Activated B cell treated with CpG ODN at 0.5 μM for 24 hours (primary cell): ENCODE measurements at regions not wholly inside any gene's neighbourhood (a gene's known extent, or its start where the extent isn't known, plus 50 kb on each side); places are given as distances from the start of the nearest gene placed in this dataset.

ENCODE experiments used
- ATAC-seq: fragments of 200-7000 bp; cut with Tn5 transposase; one replicate; pipeline ENCODE4 v1.10.0; 2021; ENCODE audit warnings: low read depth, mild to moderate bottlenecking, moderate library complexity
- CTCF ChIA-PET: fragments of 350-600 bp; sonication (Branson Sonifier 250); formaldehyde crosslinking; loops from one replicate; lab custom pipeline; 2021; ENCODE audit warnings: antibody characterized with exemption; lab: Charles Lee
- POLR2A ChIA-PET: fragments of 350-600 bp; sonication (Branson Sonifier 250); formaldehyde crosslinking; loops from one replicate; lab custom pipeline; 2021; ENCODE audit warnings: antibody characterized with exemption; lab: Charles Lee
- DNase-seq: peaks from one replicate; pipeline ENCODE4 v3.0.0; 2022
- H3K27ac Mint-ChIP-seq: one replicate; pipeline ENCODE4 v1.8.0; 2020; ENCODE audit warnings: mixed read lengths
- H3K27me3 Mint-ChIP-seq: one replicate; pipeline ENCODE4 v1.8.0; 2021; ENCODE audit warnings: mixed read lengths
- H3K36me3 Mint-ChIP-seq: one replicate; pipeline ENCODE4 v1.8.0; 2021; ENCODE audit warnings: low read depth, mixed read lengths
- H3K4me1 Mint-ChIP-seq: one replicate; pipeline ENCODE4 v1.8.0; 2021; ENCODE audit warnings: mixed read lengths
- H3K4me3 Mint-ChIP-seq: one replicate; pipeline ENCODE4 v1.8.0; 2020; ENCODE audit warnings: mild to moderate bottlenecking, mixed read lengths
- H3K9me3 Mint-ChIP-seq: one replicate; pipeline ENCODE4 v1.8.0; 2020; ENCODE audit warnings: mixed read lengths
- intact Hi-C: fragments of 100-400 bp; cut with micrococcal nuclease; formaldehyde crosslinking; loops from one replicate; pipeline ENCODE4 v1.15.1; 2024
- TF ChIP-seq, protein P1 (sequence below): fragments of 200-600 bp; IDR thresholded peaks from one replicate; pipeline ENCODE4 v1.8.0; 2022; ENCODE audit warnings: antibody characterized with exemption, mild to moderate bottlenecking

DNA sequence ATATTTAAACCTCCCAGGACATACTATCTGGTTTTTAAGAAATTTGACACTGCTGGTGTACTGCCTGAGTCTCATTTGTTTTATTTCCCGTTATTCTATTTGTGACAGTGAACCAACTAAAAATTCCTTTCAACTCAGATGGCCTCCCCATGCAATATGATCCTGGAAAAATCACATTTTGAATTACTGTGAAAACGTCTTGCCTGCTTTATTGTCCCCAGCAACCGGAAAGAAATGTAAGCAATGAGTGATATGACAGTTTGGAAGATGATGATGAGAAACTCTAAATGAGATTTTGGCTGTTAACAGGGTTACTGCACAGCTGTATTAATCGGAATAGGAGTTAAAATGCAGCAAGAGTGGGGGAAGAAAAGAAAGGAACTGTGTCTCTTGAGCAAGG is 590.7 kb upstream of the CDH5 start:
- intact Hi-C loops, result no loop called here
- ATAC-seq, result no peak
- no peak overlapping the region for H3K27ac Mint-ChIP-seq
- DNase-seq, result no peak
- CTCF ChIA-PET, result no interaction called here
- peaks cover under 1% of the 10 kb centered on the region for H3K9me3 Mint-ChIP-seq
- H3K36me3 Mint-ChIP-seq, result no peaks in the 10 kb centered on the region
- POLR2A ChIA-PET, result no interaction called here
- TF ChIP-seq, protein P1, sequence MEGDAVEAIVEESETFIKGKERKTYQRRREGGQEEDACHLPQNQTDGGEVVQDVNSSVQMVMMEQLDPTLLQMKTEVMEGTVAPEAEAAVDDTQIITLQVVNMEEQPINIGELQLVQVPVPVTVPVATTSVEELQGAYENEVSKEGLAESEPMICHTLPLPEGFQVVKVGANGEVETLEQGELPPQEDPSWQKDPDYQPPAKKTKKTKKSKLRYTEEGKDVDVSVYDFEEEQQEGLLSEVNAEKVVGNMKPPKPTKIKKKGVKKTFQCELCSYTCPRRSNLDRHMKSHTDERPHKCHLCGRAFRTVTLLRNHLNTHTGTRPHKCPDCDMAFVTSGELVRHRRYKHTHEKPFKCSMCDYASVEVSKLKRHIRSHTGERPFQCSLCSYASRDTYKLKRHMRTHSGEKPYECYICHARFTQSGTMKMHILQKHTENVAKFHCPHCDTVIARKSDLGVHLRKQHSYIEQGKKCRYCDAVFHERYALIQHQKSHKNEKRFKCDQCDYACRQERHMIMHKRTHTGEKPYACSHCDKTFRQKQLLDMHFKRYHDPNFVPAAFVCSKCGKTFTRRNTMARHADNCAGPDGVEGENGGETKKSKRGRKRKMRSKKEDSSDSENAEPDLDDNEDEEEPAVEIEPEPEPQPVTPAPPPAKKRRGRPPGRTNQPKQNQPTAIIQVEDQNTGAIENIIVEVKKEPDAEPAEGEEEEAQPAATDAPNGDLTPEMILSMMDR, result no peak
- no peaks in the 10 kb centered on the region for H3K4me1 Mint-ChIP-seq
- no peaks in the 10 kb centered on the region for H3K27me3 Mint-ChIP-seq
- H3K4me3 Mint-ChIP-seq, result no peak overlapping the region

DNA sequence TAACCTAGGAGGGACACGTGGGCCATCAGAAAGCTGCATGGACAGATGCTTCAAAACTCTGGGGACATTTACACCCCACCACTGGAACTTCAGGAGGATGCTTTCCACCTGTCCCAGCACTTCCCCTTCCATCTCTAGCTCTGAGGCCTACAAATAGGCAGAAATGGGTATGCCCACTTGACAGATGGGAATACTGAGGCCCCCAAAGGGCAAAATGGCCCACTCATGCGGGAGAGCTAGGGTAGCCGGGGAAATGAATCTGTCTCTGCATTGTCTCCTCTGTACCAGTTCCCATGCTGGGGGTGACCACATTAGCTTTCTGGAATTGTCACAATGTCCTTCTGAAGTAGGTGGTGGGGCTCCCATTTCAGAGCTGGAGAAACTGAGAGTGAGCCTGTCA is 592.1 kb upstream of the CDH5 start:
- POLR2A ChIA-PET, result no interaction called here
- H3K27ac Mint-ChIP-seq, result no peak overlapping the region
- TF ChIP-seq, protein P1, result no peak
- H3K9me3 Mint-ChIP-seq, result peaks cover 4% of the 10 kb centered on the region
- intact Hi-C loops, result no loop called here
- ATAC-seq, result no peak
- no peak overlapping the region for H3K4me3 Mint-ChIP-seq
- CTCF ChIA-PET, result no interaction called here
- no peaks in the 10 kb centered on the region for H3K27me3 Mint-ChIP-seq
- no peak for DNase-seq
- no peaks in the 10 kb centered on the region for H3K36me3 Mint-ChIP-seq
- H3K4me1 Mint-ChIP-seq, result no peaks in the 10 kb centered on the region

DNA sequence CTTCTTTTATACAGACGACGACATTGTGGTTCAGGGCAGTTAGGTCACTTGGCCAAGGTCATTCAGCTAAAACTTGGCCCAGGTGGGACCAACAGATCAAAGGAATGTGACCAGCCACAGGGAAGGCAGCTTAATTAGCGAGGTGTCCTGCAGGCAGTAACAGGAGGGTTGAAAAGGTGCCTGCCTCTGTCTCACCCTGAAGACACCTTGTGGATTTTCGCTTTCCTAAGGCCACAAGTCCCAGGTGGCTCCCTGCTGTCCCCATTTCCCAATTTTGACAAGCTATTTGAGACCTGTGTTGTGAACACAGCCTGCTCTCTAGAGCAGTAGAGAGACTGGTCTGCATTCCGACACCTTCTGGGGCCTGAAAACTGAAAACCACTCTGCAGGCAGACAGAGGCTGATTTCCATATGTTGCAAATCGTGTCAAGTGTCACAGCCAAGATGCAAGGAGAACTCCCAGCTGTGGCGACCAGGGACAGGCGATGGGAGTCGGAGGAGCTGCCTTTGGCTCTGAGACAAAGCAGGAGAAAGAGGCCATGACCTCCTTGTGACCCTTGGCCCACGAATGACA is 593.1 kb upstream of the CDH5 start:
- intact Hi-C loops, result no loop called here
- TF ChIP-seq, protein P1, result no peak
- Mint-ChIP-seq H3K4me1 (no peaks in the 10 kb centered on the region), H3K4me3 (no peak overlapping the region), H3K27ac (no peak overlapping the region), H3K27me3 (no peaks in the 10 kb centered on the region), H3K36me3 (no peaks in the 10 kb centered on the region), H3K9me3 (peaks cover 4% of the 10 kb centered on the region)
- ATAC-seq (no peak), DNase-seq (no peak)
- CTCF ChIA-PET, result no interaction called here
- POLR2A ChIA-PET, result no interaction called here

DNA sequence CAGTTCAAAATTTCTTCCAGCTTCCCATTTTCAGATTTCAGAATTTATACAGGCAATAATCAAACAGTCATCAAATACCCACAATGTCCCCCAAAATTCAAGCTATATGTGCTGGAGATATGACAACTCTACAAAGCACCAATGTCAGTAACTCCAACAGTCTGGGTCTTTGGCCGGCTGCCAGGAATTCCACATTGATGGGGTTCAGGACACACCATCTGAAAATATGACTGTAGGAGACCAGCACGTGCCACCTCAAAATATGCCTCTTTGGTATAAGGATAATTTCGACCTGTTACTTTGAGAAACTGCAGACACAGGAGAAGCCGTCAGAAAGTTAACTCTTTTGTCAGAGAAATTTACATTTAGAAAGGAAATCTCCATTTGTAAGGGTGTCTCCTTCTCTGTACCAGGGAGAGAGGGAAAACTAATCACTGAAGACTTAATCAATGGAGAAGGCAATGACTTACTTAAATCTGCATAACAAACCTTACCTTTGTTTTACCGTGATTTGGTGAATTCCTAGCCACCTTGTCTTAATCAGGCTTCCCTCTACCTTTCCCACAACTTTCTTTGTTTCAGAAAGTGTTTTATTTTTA is 594.3 kb upstream of the CDH5 start:
- POLR2A ChIA-PET, result no interaction called here
- Mint-ChIP-seq H3K27me3 (no peaks in the 10 kb centered on the region), H3K27ac (no peak overlapping the region), H3K4me3 (no peak overlapping the region), H3K9me3 (peaks cover 4% of the 10 kb centered on the region), H3K4me1 (no peaks in the 10 kb centered on the region), H3K36me3 (no peaks in the 10 kb centered on the region)
- DNase-seq, result no peak
- intact Hi-C loops, result no loop called here
- ATAC-seq, result no peak
- CTCF ChIA-PET, result no interaction called here
- TF ChIP-seq, protein P1, result no peak

DNA sequence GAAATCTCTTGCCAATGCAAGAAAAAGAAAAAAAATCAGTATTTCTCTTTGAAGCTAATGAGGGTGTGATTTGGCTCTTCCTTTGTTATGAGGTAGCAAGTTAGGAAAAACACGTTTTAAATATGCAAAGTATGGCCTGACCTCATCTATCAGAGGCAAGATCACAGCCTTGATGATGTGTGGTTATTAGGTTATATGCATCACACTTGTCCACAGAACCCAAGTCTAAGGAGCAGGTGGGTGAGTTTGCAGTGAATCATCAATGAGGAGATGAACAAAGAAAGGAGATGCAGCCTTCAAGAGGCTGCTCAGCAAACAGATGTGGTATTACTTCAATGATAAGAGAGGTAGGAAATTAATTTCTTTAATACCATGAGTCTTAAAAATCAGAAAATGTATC is 594.8 kb upstream of the CDH5 start:
- ChIA-PET CTCF (no interaction called here), POLR2A (no interaction called here)
- no peak overlapping the region for H3K4me3 Mint-ChIP-seq
- H3K9me3 Mint-ChIP-seq, result peaks cover 4% of the 10 kb centered on the region
- H3K4me1 Mint-ChIP-seq, result no peaks in the 10 kb centered on the region
- ATAC-seq (no peak), DNase-seq (no peak)
- no peaks in the 10 kb centered on the region for H3K36me3 Mint-ChIP-seq
- TF ChIP-seq, protein P1, result no peak
- no peak overlapping the region for H3K27ac Mint-ChIP-seq
- no peaks in the 10 kb centered on the region for H3K27me3 Mint-ChIP-seq
- intact Hi-C loops, result no loop called here
